SK-N-SH (cell line): ENCODE measurements at regions not wholly inside any gene's neighbourhood (a gene's known extent, or its start where the extent isn't known, plus 50 kb on each side); places are given as distances from the start of the nearest gene placed in this dataset.

ENCODE experiments used
- CTCF ChIA-PET: fragments of 300-600, 350-600 bp; formaldehyde crosslinking; extraction: SDS; loops from one replicate; lab custom pipeline; 2021; lab: Yijun Ruan, JAX
- POLR2A ChIA-PET: fragments of 350-600 bp; sonication (Branson Sonifier 250); formaldehyde crosslinking; extraction: SDS; loops from one replicate; lab custom pipeline; 2020; ENCODE audit warnings: antibody characterized with exemption, inconsistent platforms; lab: Yijun Ruan, JAX
- DNase-seq: peaks from one replicate; pipeline ENCODE4 v3.0.0; 2012
- H2AFZ ChIP-seq: fragments of 200-600 bp; sonication (generic); 2 replicates; pipeline ENCODE4 v1.8.1; 2016; ENCODE audit warnings: antibody characterized with exemption, mild to moderate bottlenecking, low read depth
- H3F3A ChIP-seq: fragments of 200-600 bp; sonication (generic); replicated peaks from 2 replicates; pipeline ENCODE3; 2016; ENCODE audit warnings: antibody characterized with exemption, mild to moderate bottlenecking; ENCODE audit not compliant: insufficient read depth
- H3K27ac ChIP-seq, 2 experiments: fragments of 200-500 bp in 1 of 2; fragments of 200-600 bp in 1 of 2; sonication (Bioruptor generic) in 1 of 2; sonication (generic), shearing (Covaris generic) in 1 of 2; 2 replicates each; pipeline versions ENCODE4 v1.5.1 to v1.6.1; 2014 to 2016; ENCODE audit warnings: low read depth in 2 of 2, inconsistent platforms in 1 of 2, low read length in 1 of 2, mild to moderate bottlenecking in 1 of 2, mixed read lengths in 1 of 2
- H3K27me3 ChIP-seq: fragments of 200-600 bp; sonication (generic), shearing (Covaris generic); 2 replicates; pipeline ENCODE4 v1.6.1; 2016; ENCODE audit warnings: mixed run types; ENCODE audit not compliant: insufficient read depth
- H3K36me3 ChIP-seq, 2 experiments: fragments of 200-500 bp in 1 of 2; fragments of 200-600 bp in 1 of 2; sonication (Bioruptor generic) in 1 of 2; sonication (generic) in 1 of 2; replicated peaks in 1 of 2; 2 replicates each; pipeline versions ENCODE3 to v1.5.1; 2014 to 2016; ENCODE audit warnings: low read length in 1 of 2, mild to moderate bottlenecking in 1 of 2; ENCODE audit not compliant: insufficient read depth in 2 of 2, control insufficient read depth in 1 of 2
- H3K4me1 ChIP-seq, 2 experiments: fragments of 200-500 bp in 1 of 2; fragments of 200-600 bp in 1 of 2; sonication (Bioruptor generic) in 1 of 2; sonication (generic), shearing (Covaris generic) in 1 of 2; 2 replicates each; pipeline versions ENCODE4 v1.5.1 to v1.6.1; 2014 to 2016; ENCODE audit warnings: low read depth in 1 of 2, low read length in 1 of 2, mixed run types in 1 of 2; ENCODE audit not compliant: insufficient read depth in 2 of 2, control insufficient read depth in 1 of 2
- H3K4me2 ChIP-seq: fragments of 200-600 bp; sonication (generic), shearing (Covaris generic); 2 replicates; pipeline ENCODE4 v1.6.1; 2017; ENCODE audit warnings: mixed run types
- H3K4me3 ChIP-seq, 2 experiments: fragments of 200-500 bp in 1 of 2; fragments of 200-600 bp in 1 of 2; sonication (Bioruptor generic) in 1 of 2; sonication (generic), shearing (Covaris generic) in 1 of 2; 2 replicates each; pipeline versions ENCODE4 v1.5.1 to v1.8.1; 2014 to 2016; ENCODE audit warnings: low read depth in 2 of 2, inconsistent platforms in 1 of 2, low read length in 1 of 2, mild to moderate bottlenecking in 1 of 2, mixed read lengths in 1 of 2, moderate library complexity in 1 of 2
- H3K79me2 ChIP-seq: fragments of 200-600 bp; sonication (generic); 2 replicates; pipeline ENCODE4 v1.8.1; 2017; ENCODE audit warnings: mild to moderate bottlenecking; ENCODE audit not compliant: insufficient read depth
- H3K9ac ChIP-seq: fragments of 200-600 bp; sonication (generic); 2 replicates; pipeline ENCODE4 v1.6.1; 2017; ENCODE audit warnings: mixed run types
- H3K9me2 ChIP-seq: fragments of 200-600 bp; sonication (generic); 2 replicates; pipeline ENCODE4 v1.6.1; 2017; ENCODE audit warnings: mixed run types
- H3K9me3 ChIP-seq: fragments of 200-600 bp; sonication (generic); 2 replicates; pipeline ENCODE4 v1.6.1; 2017; ENCODE audit warnings: mixed run types, mild to moderate bottlenecking, moderate library complexity
- H4K20me1 ChIP-seq: fragments of 200-600 bp; sonication (generic); 2 replicates; pipeline ENCODE4 v1.6.1; 2017; ENCODE audit warnings: mild to moderate bottlenecking, mixed run types; ENCODE audit not compliant: insufficient read depth
- CHD2 ChIP-seq: fragments of 150-350 bp; IDR thresholded peaks from 2 replicates; pipeline ENCODE4 v1.6.1; 2018; ENCODE audit warnings: low read length; ENCODE audit not compliant: partially characterized antibody
- CTCF ChIP-seq: fragments of 200-600 bp; sonication (generic); IDR thresholded peaks from 2 replicates; pipeline ENCODE4 v1.6.1; 2017; ENCODE audit warnings: antibody characterized with exemption, mild to moderate bottlenecking, moderate library complexity
- ELF1 ChIP-seq: IDR thresholded peaks from 2 replicates; pipeline ENCODE4 v1.4.0; 2012
- EP300 ChIP-seq, 2 experiments: IDR thresholded peaks; 2 replicates each; pipeline versions ENCODE4 v1.4.0 to v1.6.1; 2012; ENCODE audit warnings: borderline replicate concordance in 1 of 2, low read depth in 1 of 2, low read length in 1 of 2
- EZH2phosphoT487 ChIP-seq: fragments of 200-600 bp; sonication (generic); IDR thresholded peaks from 2 replicates; pipeline ENCODE4 v1.6.1; 2017; ENCODE audit warnings: low read depth, mixed run types, mild to moderate bottlenecking, antibody characterized with exemption, moderate library complexity, borderline replicate concordance
- FOXM1 ChIP-seq: IDR thresholded peaks from 2 replicates; pipeline ENCODE4 v1.4.0; 2012; ENCODE audit warnings: low read depth, mild to moderate bottlenecking
- GABPA ChIP-seq: IDR thresholded peaks from 2 replicates; pipeline ENCODE4 v1.4.0; 2012; ENCODE audit warnings: low read depth, mild to moderate bottlenecking
- GATA2 ChIP-seq: sonication (generic); formaldehyde crosslinking; IDR thresholded peaks from 2 replicates; pipeline ENCODE4 v1.5.0; 2020; ENCODE audit warnings: mild to moderate bottlenecking, missing genetic modification reagents
- IRF3 ChIP-seq: fragments of 150-350 bp; IDR thresholded peaks from 2 replicates; pipeline ENCODE4 v1.6.1; 2016; ENCODE audit warnings: mild to moderate bottlenecking, low read depth, low read length
- JUND ChIP-seq: IDR thresholded peaks from 2 replicates; pipeline ENCODE4 v1.4.0; 2012
- MAX ChIP-seq: IDR thresholded peaks from 2 replicates; pipeline ENCODE4 v1.4.0; 2012; ENCODE audit warnings: low read depth
- NFIC ChIP-seq: IDR thresholded peaks from 2 replicates; pipeline ENCODE4 v1.4.0; 2012; ENCODE audit warnings: borderline replicate concordance
- NRF1 ChIP-seq: IDR thresholded peaks from 2 replicates; pipeline ENCODE4 v1.6.1; 2012; ENCODE audit warnings: low read depth, mild to moderate bottlenecking, low read length
- POLR2AphosphoS5 ChIP-seq: IDR thresholded peaks from 2 replicates; pipeline ENCODE4 v1.6.1; 2012; ENCODE audit warnings: low read depth, low read length
- RAD21 ChIP-seq: IDR thresholded peaks from 2 replicates; pipeline ENCODE4 v1.6.1; 2012; ENCODE audit warnings: mild to moderate bottlenecking, low read length
- SIN3A ChIP-seq: IDR thresholded peaks from 2 replicates; pipeline ENCODE4 v1.6.1; 2012; ENCODE audit warnings: low read depth, mild to moderate bottlenecking, low read length, moderate library complexity, borderline replicate concordance
- SMC3 ChIP-seq: IDR thresholded peaks from 2 replicates; pipeline ENCODE4 v1.6.1; 2012; ENCODE audit warnings: low read depth, low read length, improper control_type of control experiment
- TCF12 ChIP-seq: IDR thresholded peaks from 2 replicates; pipeline ENCODE4 v1.4.0; 2012
- USF1 ChIP-seq: IDR thresholded peaks from 2 replicates; pipeline ENCODE4 v1.4.0; 2012; ENCODE audit warnings: low read depth, borderline replicate concordance
- ZBTB33 ChIP-seq: IDR thresholded peaks from 2 replicates; pipeline ENCODE4 v1.4.0; 2012; ENCODE audit warnings: low read depth, borderline replicate concordance
- WGBS: methylation state at CpG from one replicate; pipeline ENCODE4 v1.1.6; 2017; ENCODE audit warnings: low lambda C conversion rate; 5-methylcytosine and 5-hydroxymethylcytosine counted together

- H3K79me2 ChIP-seq, result no peaks in the 10 kb centered on the region
- no peaks in the 10 kb centered on the region for H4K20me1 ChIP-seq
- H3K9me3 ChIP-seq, result no peaks in the 10 kb centered on the region
- peak; percentile 35 for DNase-seq
- peaks cover 3% of the 10 kb centered on the region for H3F3A ChIP-seq
- H3K9me2 ChIP-seq, result no peaks in the 10 kb centered on the region
- H3K4me1 ChIP-seq, result no peaks in the 10 kb centered on the region; a peak in 1 of 4 replicates
- H2AFZ ChIP-seq, result no peak overlapping the region
- H3K4me3 ChIP-seq, result no peak overlapping the region
- no peaks in the 10 kb centered on the region for H3K36me3 ChIP-seq
- H3K4me2 ChIP-seq, result no peak overlapping the region
- no peak for TF ChIP-seq POLR2AphosphoS5
- peak; percentile 82 for TF ChIP-seq CTCF
- no peak for TF ChIP-seq USF1
- no peak for TF ChIP-seq FOXM1
- TF ChIP-seq SMC3, result peak; percentile 70
- peak; percentile 89 for TF ChIP-seq RAD21
- TF ChIP-seq, all 33 proteins: peak for 3
- ChIA-PET CTCF (interaction anchor here (0.6 to 3.0 kb wide), 77 partner anchors 8 to 1142 kb away, joined by 3 to 100 read pairs (median 4); partner anchors contain the start of gene SLC10A7), POLR2A (interaction anchor here (0.6 to 1.2 kb wide), 2 partner anchors 46 to 78 kb away, joined by 3 to 8 read pairs; no protein-coding TSS in a partner anchor)
- no peak overlapping the region for H3K9ac ChIP-seq
- no peaks in the 10 kb centered on the region for H3K27me3 ChIP-seq
- no peak overlapping the region for H3K27ac ChIP-seq
- WGBS, result 13% methylated on average over 6 of the region's 6 CpGs
These were observed 151.3 kb upstream of the TTC29 start for GRCh38 chr4:147096667-147097604.

GRCh38 chr4:147101678-147102077, 156.0 kb upstream of the TTC29 start:
- H2AFZ ChIP-seq, result no peak overlapping the region
- WGBS, result 50% methylated on average over 2 of the region's 2 CpGs
- no peaks in the 10 kb centered on the region for H3K36me3 ChIP-seq
- POLR2A ChIA-PET, result no interaction called here
- no peaks in the 10 kb centered on the region for H3K27me3 ChIP-seq
- H3K9me3 ChIP-seq, result no peaks in the 10 kb centered on the region
- H4K20me1 ChIP-seq, result no peaks in the 10 kb centered on the region
- no peak overlapping the region for H3K4me2 ChIP-seq
- CTCF ChIA-PET, result interaction anchor here (0.7 to 4.0 kb wide), 5 partner anchors 9 to 765 kb away, joined by 3 to 32 read pairs (median 4); no protein-coding TSS in a partner anchor
- no peaks in the 10 kb centered on the region for H3K79me2 ChIP-seq
- no peaks in the 10 kb centered on the region for H3K9me2 ChIP-seq
- H3K27ac ChIP-seq, result no peak overlapping the region
- H3K4me1 ChIP-seq, result peaks cover 4 to 6% of the 10 kb centered on the region in 2 experiments; a peak in 2 of 4 replicates
- no peak overlapping the region for H3K9ac ChIP-seq
- H3F3A ChIP-seq, result peaks cover 5% of the 10 kb centered on the region
- no peak for DNase-seq
- H3K4me3 ChIP-seq, result no peak overlapping the region
- TF ChIP-seq POLR2AphosphoS5, result no peak
- no peak for TF ChIP-seq NRF1
- TF ChIP-seq GATA2 (CRISPR knock-in tag), result no peak
- TF ChIP-seq CHD2, result no peak
- TF ChIP-seq IRF3, result no peak
- no peak for TF ChIP-seq MAX
- TF ChIP-seq JUND, result no peak
- no peak for TF ChIP-seq NFIC
- TF ChIP-seq ELF1, result no peak
- no peak for TF ChIP-seq EP300 (IDR thresholded peaks at IDR 0.05; ENCODE audit: borderline replicate concordance in 1 of 2, low read depth in 1 of 2, low read length in 1 of 2)
- no peak for TF ChIP-seq SIN3A
- no peak for TF ChIP-seq EZH2phosphoT487
- no peak for TF ChIP-seq TCF12
- TF ChIP-seq ZBTB33, result no peak
- no peak for TF ChIP-seq GABPA
